NB4 (cell line): ENCODE measurements at regions not wholly inside any gene's neighbourhood (a gene's known extent, or its start where the extent isn't known, plus 50 kb on each side); places are given as distances from the start of the nearest gene placed in this dataset.
A peak's percentile ranks its signal among the peaks of the same experiment; 100 is the strongest.

Experiments
- DNase-seq: peaks from one replicate; pipeline ENCODE4 v3.0.0; 2010; ENCODE audit warnings: low read depth
- H3K4me3 ChIP-seq: one replicate; pipeline ENCODE4 v1.5.1; 2011; ENCODE audit warnings: mild to moderate bottlenecking, low read depth, low read length, moderate library complexity
- MYC ChIP-seq: IDR thresholded peaks from 2 replicates; pipeline ENCODE4 v1.6.1; 2011; ENCODE audit warnings: low read depth, low read length
- POLR2A ChIP-seq: IDR thresholded peaks from 2 replicates; pipeline ENCODE4 v1.6.1; 2011; ENCODE audit warnings: mild to moderate bottlenecking; ENCODE audit not compliant: insufficient read length; ENCODE audit errors: extremely low read depth
- TF ChIP-seq, protein P1 (sequence below): IDR thresholded peaks from 2 replicates; pipeline ENCODE4 v1.6.1; 2011; ENCODE audit warnings: low read depth, low read length
- TF ChIP-seq, protein P2 (sequence below): IDR thresholded peaks from one replicate; pipeline ENCODE4 v1.5.1; 2012; ENCODE audit warnings: low read depth, low read length

DNA sequence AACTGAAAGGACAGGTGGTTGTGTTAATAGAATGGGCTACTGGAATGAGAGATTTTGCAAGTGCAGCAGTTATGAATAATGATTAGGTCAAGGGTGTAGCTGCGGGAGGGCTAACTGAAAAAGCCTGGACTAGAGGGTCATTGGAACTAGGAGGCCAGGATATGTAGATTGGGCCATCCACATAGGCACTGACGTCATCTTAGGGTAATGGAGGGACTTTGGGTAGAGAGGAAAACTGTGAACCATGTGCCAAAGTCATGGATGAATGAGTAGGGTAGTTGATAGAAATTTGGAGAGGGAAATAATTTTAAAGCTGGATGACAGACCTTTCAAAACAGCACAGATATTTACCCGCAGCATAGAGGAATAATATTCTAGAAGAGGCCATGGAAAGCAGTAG lies 123.6 kb upstream of the SLITRK2 start:
- DNase-seq = no peak
- no peak overlapping the region for H3K4me3 ChIP-seq
- TF ChIP-seq MYC = no peak
- TF ChIP-seq, protein P1, sequence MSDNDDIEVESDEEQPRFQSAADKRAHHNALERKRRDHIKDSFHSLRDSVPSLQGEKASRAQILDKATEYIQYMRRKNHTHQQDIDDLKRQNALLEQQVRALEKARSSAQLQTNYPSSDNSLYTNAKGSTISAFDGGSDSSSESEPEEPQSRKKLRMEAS = no peak
- TF ChIP-seq, protein P2, sequence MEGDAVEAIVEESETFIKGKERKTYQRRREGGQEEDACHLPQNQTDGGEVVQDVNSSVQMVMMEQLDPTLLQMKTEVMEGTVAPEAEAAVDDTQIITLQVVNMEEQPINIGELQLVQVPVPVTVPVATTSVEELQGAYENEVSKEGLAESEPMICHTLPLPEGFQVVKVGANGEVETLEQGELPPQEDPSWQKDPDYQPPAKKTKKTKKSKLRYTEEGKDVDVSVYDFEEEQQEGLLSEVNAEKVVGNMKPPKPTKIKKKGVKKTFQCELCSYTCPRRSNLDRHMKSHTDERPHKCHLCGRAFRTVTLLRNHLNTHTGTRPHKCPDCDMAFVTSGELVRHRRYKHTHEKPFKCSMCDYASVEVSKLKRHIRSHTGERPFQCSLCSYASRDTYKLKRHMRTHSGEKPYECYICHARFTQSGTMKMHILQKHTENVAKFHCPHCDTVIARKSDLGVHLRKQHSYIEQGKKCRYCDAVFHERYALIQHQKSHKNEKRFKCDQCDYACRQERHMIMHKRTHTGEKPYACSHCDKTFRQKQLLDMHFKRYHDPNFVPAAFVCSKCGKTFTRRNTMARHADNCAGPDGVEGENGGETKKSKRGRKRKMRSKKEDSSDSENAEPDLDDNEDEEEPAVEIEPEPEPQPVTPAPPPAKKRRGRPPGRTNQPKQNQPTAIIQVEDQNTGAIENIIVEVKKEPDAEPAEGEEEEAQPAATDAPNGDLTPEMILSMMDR = no peak
- TF ChIP-seq POLR2A = no peak

DNA sequence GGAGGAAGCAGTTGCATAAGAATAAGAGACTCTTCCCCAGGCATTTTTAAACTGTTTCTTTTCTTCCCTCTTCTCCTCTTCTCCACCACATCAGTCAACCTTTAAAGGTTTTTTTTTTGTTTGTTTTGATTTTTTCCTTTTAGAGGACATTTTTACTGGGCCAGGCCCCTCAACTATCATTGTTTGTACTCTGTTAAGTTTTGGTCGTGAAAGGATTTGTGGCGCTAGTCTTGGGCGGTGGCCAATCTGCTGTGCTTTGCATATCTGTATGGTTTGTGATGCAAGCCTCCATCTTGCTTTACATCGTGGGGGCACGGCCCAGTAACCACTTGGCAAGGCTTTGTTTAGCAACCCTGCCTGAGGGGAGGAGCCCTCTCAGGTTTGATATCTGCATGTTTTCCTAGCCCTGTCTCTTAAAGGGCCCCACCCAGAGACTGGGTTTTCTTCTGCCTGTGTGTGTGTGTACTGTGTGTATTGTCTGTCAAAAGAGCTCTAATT lies 101.9 kb upstream of the SLITRK2 start:
- no peak overlapping the region for H3K4me3 ChIP-seq
- TF ChIP-seq, protein P2 = no peak
- TF ChIP-seq POLR2A = no peak
- TF ChIP-seq MYC = no peak
- TF ChIP-seq, protein P1 = no peak
- no peak for DNase-seq

DNA sequence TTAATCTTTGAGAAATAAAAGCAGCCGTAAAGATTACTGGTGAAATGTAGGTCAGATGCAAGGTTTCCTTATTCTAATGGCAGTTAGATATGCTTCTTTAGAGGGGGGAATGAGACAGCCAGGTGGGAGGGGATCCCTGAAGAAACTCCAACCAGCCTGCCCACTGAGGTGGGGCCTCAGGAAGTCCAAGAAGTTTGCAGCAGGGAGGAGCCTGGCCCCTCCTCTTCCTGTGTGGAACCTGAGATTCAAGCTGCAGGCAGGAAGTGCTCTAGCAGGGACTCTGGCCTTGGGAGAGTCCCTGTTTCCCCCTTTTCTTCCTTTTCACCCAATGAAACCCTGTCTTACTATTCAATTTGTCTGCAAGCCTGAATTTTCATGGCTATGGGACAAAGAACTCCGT lies 101.4 kb upstream of the SLITRK2 start:
- no peak for TF ChIP-seq MYC
- TF ChIP-seq, protein P2 = no peak
- TF ChIP-seq, protein P1 = no peak
- no peak for TF ChIP-seq POLR2A
- no peak for DNase-seq
- H3K4me3 ChIP-seq = no peak overlapping the region

DNA sequence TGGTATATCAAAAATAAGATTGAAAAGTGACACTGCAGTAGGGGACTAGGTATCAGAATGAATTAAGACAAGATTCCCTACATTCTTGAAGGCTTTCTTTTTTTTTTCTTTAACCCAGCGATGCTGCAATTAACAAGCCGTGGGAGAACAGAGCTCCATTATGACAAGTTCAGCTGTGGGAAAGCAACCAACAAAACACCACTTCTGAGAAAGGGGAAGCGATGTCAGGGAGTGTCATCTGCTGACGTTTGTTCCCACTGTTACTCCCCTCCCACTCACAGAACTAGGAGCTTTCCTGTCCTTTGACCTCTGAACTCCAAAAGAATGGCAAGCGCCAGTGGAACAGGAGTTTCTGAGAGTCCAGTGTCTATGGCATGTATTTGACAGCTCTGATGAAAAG lies 90.2 kb upstream of the SLITRK2 start:
- DNase-seq = peak; percentile 6
- no peak overlapping the region for H3K4me3 ChIP-seq
- TF ChIP-seq, protein P1 = no peak
- TF ChIP-seq MYC = no peak
- TF ChIP-seq, protein P2 = no peak
- TF ChIP-seq POLR2A = no peak

DNA sequence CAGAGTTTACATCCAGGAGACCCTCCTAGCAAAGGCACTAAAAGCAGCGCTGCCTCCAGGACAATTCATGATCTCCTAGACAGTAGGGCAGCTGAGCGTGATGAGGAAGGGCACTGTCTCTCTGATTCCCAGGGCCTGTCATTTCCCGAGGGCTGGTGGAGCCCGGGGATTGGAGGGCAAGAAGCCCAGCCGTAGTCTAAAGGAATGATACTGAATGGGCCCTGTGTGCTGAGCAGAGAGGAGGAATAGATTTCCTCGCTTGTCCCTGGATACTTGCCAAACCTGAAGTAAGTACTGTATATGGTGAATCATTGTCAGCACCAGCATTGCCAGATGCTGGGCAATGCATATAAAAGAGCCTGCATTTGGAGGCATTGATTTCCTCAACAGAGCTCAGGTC lies 88.0 kb upstream of the SLITRK2 start:
- TF ChIP-seq POLR2A = no peak
- TF ChIP-seq, protein P1 = no peak
- TF ChIP-seq MYC = no peak
- TF ChIP-seq, protein P2 = no peak
- no peak overlapping the region for H3K4me3 ChIP-seq
- no peak for DNase-seq
